ENCODE measurements at regions not wholly inside any gene's neighbourhood (a gene's known extent, or its start where the extent isn't known, plus 50 kb on each side); places are given as distances from the start of the nearest gene placed in this dataset.

GRCh38 chr6:74654296-74654695, 551.6 kb downstream of the COL12A1 start:
- TF ChIP-seq MAZ (IDR thresholded peaks at IDR 0.05; ENCODE audit: borderline replicate concordance, low read depth, low read length): no peak
- no peak for TF ChIP-seq MAZ (CRISPR knock-in tag; IDR thresholded peaks at IDR 0.05; ENCODE audit: low read depth)
- no peak for TF ChIP-seq YEATS2 (CRISPR knock-in tag; IDR thresholded peaks at IDR 0.05; ENCODE audit: borderline replicate concordance)
- TF ChIP-seq CBX5 (CRISPR knock-in tag; IDR thresholded peaks at IDR 0.05; ENCODE audit: borderline replicate concordance): no peak
- no peak for TF ChIP-seq JUND (CRISPR knock-in tag; IDR thresholded peaks at IDR 0.05)
- TF ChIP-seq CTCF (CRISPR knock-in tag; IDR thresholded peaks at IDR 0.05): no peak
- no peak for TF ChIP-seq POLR2AphosphoS5 (IDR thresholded peaks at IDR 0.05; ENCODE audit: low read depth, low read length)
- no peak for TF ChIP-seq ZC3H4 (CRISPR knock-in tag; IDR thresholded peaks at IDR 0.05; ENCODE audit: borderline replicate concordance)
- TF ChIP-seq SIN3A (IDR thresholded peaks at IDR 0.05; ENCODE audit: borderline replicate concordance, low read depth, low read length): no peak

Data from HepG2 (cell line).